Liver (tissue), 8 donors: ENCODE measurements at regions not wholly inside any gene's neighbourhood (a gene's known extent, or its start where the extent isn't known, plus 50 kb on each side); places are given as distances from the start of the nearest gene placed in this dataset.

Source experiments
- DNase-seq: peaks from one replicate; pipeline ENCODE4 v3.0.0-alpha.2; 2017; ENCODE audit warnings: low spot score
- H3K27ac ChIP-seq, 2 donors: one replicate each; pipeline ENCODE4 v1.7.0; 2013; ENCODE audit warnings: inconsistent platforms in 2 of 2, low read length in 2 of 2, control low read depth in 1 of 2, low read depth in 1 of 2, mild to moderate bottlenecking in 1 of 2
- H3K27me3 ChIP-seq, 4 donors: one replicate each; pipeline versions ENCODE4 v1.6.1 to v1.7.0; 2013; ENCODE audit warnings: low read length in 3 of 4, inconsistent platforms in 1 of 4, mild to moderate bottlenecking in 1 of 4, moderate library complexity in 1 of 4; ENCODE audit not compliant: control insufficient read depth in 4 of 4, insufficient read depth in 4 of 4
- H3K36me3 ChIP-seq, 4 donors: one replicate each; pipeline versions ENCODE4 v1.6.1 to v1.7.0; 2013; ENCODE audit warnings: low read length in 3 of 4, mild to moderate bottlenecking in 3 of 4, low read depth in 1 of 4, moderate library complexity in 1 of 4; ENCODE audit not compliant: control insufficient read depth in 4 of 4, insufficient read depth in 3 of 4
- H3K4me1 ChIP-seq, 4 donors: one replicate each; pipeline versions ENCODE4 v1.6.1 to v1.7.0; 2013; ENCODE audit warnings: low read length in 3 of 4, mild to moderate bottlenecking in 3 of 4, moderate library complexity in 1 of 4; ENCODE audit not compliant: control insufficient read depth in 4 of 4, insufficient read depth in 4 of 4
- H3K4me3 ChIP-seq, 3 donors: one replicate each; pipeline versions ENCODE4 v1.6.1 to v1.7.0; 2013; ENCODE audit warnings: low read length in 3 of 3, control low read depth in 1 of 3, low read depth in 1 of 3, mild to moderate bottlenecking in 1 of 3
- H3K9ac ChIP-seq, 2 donors: one replicate each; pipeline ENCODE4 v1.7.0; 2013; ENCODE audit warnings: low read length in 2 of 2, mild to moderate bottlenecking in 2 of 2, moderate library complexity in 2 of 2, control low read depth in 1 of 2, low read depth in 1 of 2
- H3K9me3 ChIP-seq, 4 donors: one replicate each; pipeline versions ENCODE4 v1.6.1 to v1.7.0; 2013; ENCODE audit warnings: low read length in 3 of 4; ENCODE audit not compliant: control insufficient read depth in 4 of 4
- FOXA1 ChIP-seq: IDR thresholded peaks from 2 replicates; pipeline ENCODE4 v1.6.1; 2016; ENCODE audit warnings: antibody characterized with exemption
- FOXA2 ChIP-seq: IDR thresholded peaks from 2 replicates; pipeline ENCODE4 v1.6.1; 2016; ENCODE audit warnings: antibody characterized with exemption
- GABPA ChIP-seq, 2 donors: IDR thresholded peaks in 1 of 2; conservative IDR thresholded peaks in 1 of 2; 2 replicates each; pipeline ENCODE4 v1.6.1; 2016; ENCODE audit warnings: antibody characterized with exemption in 2 of 2, mild to moderate bottlenecking in 1 of 2, moderate library complexity in 1 of 2
- HNF4G ChIP-seq: IDR thresholded peaks from 2 replicates; pipeline ENCODE4 v1.6.1; 2016; ENCODE audit warnings: antibody characterized with exemption
- NR2F2 ChIP-seq: IDR thresholded peaks from 2 replicates; pipeline ENCODE4 v1.6.1; 2016; ENCODE audit warnings: antibody characterized with exemption
- RAD21 ChIP-seq, 2 donors: IDR thresholded peaks; 2 replicates each; pipeline ENCODE4 v1.6.1; 2016; ENCODE audit warnings: antibody characterized with exemption in 2 of 2, mild to moderate bottlenecking in 2 of 2
- RXRA ChIP-seq, 2 donors: IDR thresholded peaks; 2 replicates each; pipeline ENCODE4 v1.6.1; 2017 to 2018; ENCODE audit warnings: antibody characterized with exemption in 2 of 2, mild to moderate bottlenecking in 1 of 2
- SP1 ChIP-seq: IDR thresholded peaks from 2 replicates; pipeline ENCODE4 v1.6.1; 2018; ENCODE audit warnings: antibody characterized with exemption, mild to moderate bottlenecking
- YY1 ChIP-seq: IDR thresholded peaks from 2 replicates; pipeline ENCODE4 v1.6.1; 2016; ENCODE audit warnings: antibody characterized with exemption, mild to moderate bottlenecking
- WGBS: extraction: QIAGEN DNeasy Blood & Tissue Kit; methylation state at CpG from one replicate; pipeline ENCODE4 v1.1.7; 2013; 5-methylcytosine and 5-hydroxymethylcytosine counted together
- TF ChIP-seq, protein P1 (sequence below): fragments of 150-350 bp; IDR thresholded peaks from 2 replicates; pipeline ENCODE4 v1.5.1; 2017; ENCODE audit warnings: improper control_type of control experiment, low read depth, low read length; ENCODE audit not compliant: missing input control
- TF ChIP-seq, protein P2 (sequence below): IDR thresholded peaks from 2 replicates; pipeline ENCODE4 v1.6.1; 2016; ENCODE audit warnings: antibody characterized with exemption
- donor health status: healthy.
- donor health status: healthy.
- donor health status: healthy.
- donor health status: healthy.
- donor health status: healthy.

DNA sequence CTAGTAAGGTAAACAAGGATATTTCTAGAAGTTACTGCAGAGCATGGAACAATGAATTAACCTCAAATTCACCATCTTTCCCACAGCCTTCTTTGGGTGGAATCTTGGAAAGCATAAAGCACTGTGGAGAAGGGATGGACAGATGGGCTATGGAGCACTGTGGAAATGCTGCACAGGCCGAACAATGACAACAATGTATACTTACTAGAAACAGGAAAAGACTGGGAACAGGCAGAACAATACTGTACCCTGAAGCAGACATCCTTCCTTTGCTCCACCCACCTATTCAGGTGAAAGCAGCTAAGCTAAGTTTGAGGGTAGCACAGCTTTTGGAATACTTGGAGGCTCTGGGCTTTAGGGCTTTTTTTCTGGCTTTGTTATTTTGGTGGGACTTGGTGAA, 250.6 kb upstream of the KLF8 start:
- Histone ChIP-seq H3K27me3 (no peaks in the 10 kb centered on the region), H3K4me1 (no peaks in the 10 kb centered on the region), H3K27ac (no peak overlapping the region), H3K9me3 (peaks cover 0 to 8% (median 3%) of the 10 kb centered on the region in 4 donors), H3K4me3 (no peak overlapping the region), H3K36me3 (no peaks in the 10 kb centered on the region), H3K9ac (no peak overlapping the region)
- WGBS, result 51% methylated on average over 1 of the region's 1 CpG
- DNase-seq, result no peak
- TF ChIP-seq GABPA (IDR thresholded peaks at IDR 0.05 in 1 of 2, conservative IDR thresholded peaks at IDR 0.05 in 1 of 2), result no peak
- no peak for TF ChIP-seq RXRA (IDR thresholded peaks at IDR 0.05)
- TF ChIP-seq HNF4G, result no peak

DNA sequence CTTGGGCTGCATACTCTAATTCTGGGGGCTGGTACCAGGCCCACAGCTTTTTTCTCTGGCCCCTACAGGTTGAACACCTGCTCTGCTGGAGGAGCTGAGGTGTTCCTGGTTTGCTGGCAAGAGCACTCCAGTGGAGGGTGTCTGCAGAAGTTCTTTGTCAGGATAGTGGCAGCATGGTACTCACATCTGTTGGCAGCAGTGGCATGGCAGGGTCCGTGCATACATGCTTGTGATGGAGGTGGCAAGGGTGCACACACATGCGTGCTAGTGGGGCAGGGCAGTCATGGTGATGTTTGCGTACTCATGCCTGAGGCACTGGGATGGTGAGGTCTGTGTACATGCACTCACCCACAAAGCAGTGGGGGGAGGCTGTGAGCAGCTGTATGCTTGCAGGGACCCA, 235.5 kb upstream of the KLF8 start:
- Histone ChIP-seq H3K4me3 (no peak overlapping the region), H3K27me3 (no peaks in the 10 kb centered on the region), H3K4me1 (no peaks in the 10 kb centered on the region), H3K27ac (no peak overlapping the region), H3K9me3 (no peaks in the 10 kb centered on the region), H3K36me3 (no peaks in the 10 kb centered on the region), H3K9ac (no peak overlapping the region)
- DNase-seq, result no peak
- no peak for TF ChIP-seq FOXA2
- TF ChIP-seq YY1, result no peak
- TF ChIP-seq GABPA (IDR thresholded peaks at IDR 0.05 in 1 of 2, conservative IDR thresholded peaks at IDR 0.05 in 1 of 2), result no peak
- no peak for TF ChIP-seq NR2F2
- TF ChIP-seq, protein P1, sequence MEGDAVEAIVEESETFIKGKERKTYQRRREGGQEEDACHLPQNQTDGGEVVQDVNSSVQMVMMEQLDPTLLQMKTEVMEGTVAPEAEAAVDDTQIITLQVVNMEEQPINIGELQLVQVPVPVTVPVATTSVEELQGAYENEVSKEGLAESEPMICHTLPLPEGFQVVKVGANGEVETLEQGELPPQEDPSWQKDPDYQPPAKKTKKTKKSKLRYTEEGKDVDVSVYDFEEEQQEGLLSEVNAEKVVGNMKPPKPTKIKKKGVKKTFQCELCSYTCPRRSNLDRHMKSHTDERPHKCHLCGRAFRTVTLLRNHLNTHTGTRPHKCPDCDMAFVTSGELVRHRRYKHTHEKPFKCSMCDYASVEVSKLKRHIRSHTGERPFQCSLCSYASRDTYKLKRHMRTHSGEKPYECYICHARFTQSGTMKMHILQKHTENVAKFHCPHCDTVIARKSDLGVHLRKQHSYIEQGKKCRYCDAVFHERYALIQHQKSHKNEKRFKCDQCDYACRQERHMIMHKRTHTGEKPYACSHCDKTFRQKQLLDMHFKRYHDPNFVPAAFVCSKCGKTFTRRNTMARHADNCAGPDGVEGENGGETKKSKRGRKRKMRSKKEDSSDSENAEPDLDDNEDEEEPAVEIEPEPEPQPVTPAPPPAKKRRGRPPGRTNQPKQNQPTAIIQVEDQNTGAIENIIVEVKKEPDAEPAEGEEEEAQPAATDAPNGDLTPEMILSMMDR, result no peak
- TF ChIP-seq, protein P2, sequence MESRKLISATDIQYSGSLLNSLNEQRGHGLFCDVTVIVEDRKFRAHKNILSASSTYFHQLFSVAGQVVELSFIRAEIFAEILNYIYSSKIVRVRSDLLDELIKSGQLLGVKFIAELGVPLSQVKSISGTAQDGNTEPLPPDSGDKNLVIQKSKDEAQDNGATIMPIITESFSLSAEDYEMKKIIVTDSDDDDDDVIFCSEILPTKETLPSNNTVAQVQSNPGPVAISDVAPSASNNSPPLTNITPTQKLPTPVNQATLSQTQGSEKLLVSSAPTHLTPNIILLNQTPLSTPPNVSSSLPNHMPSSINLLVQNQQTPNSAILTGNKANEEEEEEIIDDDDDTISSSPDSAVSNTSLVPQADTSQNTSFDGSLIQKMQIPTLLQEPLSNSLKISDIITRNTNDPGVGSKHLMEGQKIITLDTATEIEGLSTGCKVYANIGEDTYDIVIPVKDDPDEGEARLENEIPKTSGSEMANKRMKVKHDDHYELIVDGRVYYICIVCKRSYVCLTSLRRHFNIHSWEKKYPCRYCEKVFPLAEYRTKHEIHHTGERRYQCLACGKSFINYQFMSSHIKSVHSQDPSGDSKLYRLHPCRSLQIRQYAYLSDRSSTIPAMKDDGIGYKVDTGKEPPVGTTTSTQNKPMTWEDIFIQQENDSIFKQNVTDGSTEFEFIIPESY, result no peak
- TF ChIP-seq RAD21 (IDR thresholded peaks at IDR 0.05), result no peak
- WGBS, result 94% methylated on average over 3 of the region's 3 CpGs

DNA sequence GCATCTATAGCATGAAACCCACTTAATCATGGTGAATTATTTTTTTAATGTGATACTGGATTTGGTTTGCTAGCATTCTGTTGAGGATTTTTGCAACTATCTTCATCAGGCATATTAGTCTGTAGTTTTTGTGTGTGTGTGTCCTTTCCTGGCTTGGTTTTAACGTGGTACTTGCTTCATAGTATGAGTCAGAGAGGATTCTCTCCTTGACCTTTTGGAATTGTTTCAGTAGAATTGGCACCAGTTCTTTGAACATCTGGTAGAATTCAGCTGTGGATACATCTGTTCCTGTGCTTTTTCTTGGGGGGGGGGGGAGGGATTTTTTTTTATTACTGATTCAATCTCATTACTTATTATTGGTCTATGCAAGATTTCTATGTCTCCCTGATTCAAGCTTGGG, 232.0 kb upstream of the KLF8 start:
- 24% methylated on average over 1 of the region's 1 CpG for whole genome bisulfite sequencing
- no peak for DNase-seq
- TF ChIP-seq SP1, result no peak
- TF ChIP-seq, protein P2, result no peak
- no peak for TF ChIP-seq YY1
- TF ChIP-seq FOXA1, result no peak
- Histone ChIP-seq H3K9me3 (no peaks in the 10 kb centered on the region), H3K9ac (no peak overlapping the region), H3K27me3 (no peaks in the 10 kb centered on the region), H3K4me1 (no peaks in the 10 kb centered on the region), H3K36me3 (no peaks in the 10 kb centered on the region), H3K4me3 (no peak overlapping the region), H3K27ac (no peak overlapping the region)
